ENCODE measurements at regions not wholly inside any gene's neighbourhood (a gene's known extent, or its start where the extent isn't known, plus 50 kb on each side); places are given as distances from the start of the nearest gene placed in this dataset.

GRCh38 chr3:69669070-69669469 is 70.2 kb upstream of the MITF start:
- TF ChIP-seq, protein P1, sequence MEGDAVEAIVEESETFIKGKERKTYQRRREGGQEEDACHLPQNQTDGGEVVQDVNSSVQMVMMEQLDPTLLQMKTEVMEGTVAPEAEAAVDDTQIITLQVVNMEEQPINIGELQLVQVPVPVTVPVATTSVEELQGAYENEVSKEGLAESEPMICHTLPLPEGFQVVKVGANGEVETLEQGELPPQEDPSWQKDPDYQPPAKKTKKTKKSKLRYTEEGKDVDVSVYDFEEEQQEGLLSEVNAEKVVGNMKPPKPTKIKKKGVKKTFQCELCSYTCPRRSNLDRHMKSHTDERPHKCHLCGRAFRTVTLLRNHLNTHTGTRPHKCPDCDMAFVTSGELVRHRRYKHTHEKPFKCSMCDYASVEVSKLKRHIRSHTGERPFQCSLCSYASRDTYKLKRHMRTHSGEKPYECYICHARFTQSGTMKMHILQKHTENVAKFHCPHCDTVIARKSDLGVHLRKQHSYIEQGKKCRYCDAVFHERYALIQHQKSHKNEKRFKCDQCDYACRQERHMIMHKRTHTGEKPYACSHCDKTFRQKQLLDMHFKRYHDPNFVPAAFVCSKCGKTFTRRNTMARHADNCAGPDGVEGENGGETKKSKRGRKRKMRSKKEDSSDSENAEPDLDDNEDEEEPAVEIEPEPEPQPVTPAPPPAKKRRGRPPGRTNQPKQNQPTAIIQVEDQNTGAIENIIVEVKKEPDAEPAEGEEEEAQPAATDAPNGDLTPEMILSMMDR (conservative IDR thresholded peaks at IDR 0.05): no peak
- TF ChIP-seq ZFX (IDR thresholded peaks at IDR 0.05): no peak

Data from C4-2B (cell line).